ENCODE measurements at regions not wholly inside any gene's neighbourhood (a gene's known extent, or its start where the extent isn't known, plus 50 kb on each side); places are given as distances from the start of the nearest gene placed in this dataset.
"Not testable (repeated sequence)": the region's sequence is repeated elsewhere in the genome, so short reads cannot be mapped to it uniquely, and the experiment has no call there.

DNA sequence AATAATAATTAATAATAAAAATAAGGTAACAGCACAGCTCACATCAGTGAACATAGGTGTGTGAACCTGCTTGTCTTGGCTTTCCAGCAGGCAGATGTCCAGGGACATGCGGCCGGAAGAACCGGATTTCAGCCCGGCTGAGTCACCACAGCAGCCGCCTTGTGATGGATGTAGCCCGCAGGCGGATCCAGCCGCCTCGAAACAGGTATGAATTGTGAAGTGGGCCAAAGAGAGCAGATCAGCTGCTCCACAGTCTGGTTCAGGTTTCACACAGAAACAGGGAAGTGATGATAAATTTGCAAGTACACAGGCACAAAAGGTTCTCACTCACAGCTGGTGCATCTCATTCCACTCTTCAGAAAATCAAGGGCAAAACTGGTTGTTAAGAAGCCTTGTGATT lies 55.1 kb downstream of the ID4 start:
- DNase-seq, result peak; percentile 61 to 91 (median 86)

DNA sequence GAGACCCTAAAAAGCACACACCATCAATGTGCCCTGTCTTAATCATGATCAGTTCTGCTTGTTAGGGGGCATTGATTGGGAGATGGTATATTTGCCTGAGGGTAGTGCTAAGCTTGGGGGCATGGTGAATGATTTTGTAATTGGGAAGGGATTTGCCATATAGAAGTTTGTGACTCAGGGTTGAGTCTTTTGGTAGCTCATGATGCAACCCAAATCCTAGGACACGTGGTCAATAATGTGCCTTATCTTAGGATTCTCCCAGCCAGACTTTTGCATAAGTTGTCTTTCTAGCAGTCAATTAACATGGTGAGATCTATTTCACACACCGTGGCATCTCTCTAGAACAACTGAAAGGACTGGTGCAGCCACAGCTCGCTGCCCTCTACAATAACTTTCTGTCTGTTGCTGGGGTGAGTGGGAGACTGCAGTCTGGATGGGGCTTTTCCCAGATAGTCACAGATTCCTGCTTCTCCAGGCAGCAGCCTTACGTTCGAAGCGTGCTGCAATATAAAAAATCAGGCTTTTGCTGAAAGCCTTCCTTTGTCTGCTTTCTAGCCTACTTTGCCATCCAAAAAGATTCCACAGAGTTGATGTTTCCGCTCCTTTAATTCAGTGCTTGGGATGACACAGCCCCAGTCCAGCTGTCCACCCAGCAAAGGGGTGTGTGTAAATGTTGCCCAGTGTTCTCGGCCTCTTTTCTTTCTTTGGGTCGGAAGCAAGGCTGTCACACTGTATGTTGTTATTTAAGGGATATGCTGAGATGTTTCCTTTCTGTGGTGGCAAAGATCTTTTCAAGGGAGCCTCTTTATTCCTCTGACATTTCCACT lies 58.9 kb downstream of the ID4 start:
- no peak for DNase-seq

DNA sequence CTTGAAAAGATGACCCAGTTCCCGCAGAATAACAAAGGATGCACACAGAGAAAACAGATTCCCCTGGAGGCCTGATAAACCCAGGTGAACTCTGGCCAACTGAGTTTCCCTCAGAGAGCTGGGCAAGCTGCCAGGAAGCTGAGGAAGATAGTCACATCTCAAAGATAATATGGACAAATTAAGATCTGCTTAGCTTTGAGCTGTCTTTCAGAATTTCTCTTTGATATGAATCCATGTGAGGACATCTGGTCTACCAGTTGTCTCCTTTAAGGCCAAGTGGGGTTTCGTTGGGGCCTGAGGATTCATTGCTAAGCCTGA lies 59.5 kb downstream of the ID4 start:
- DNase-seq, result peak in 2 of 3 experiments; percentile 6 to 39

DNA sequence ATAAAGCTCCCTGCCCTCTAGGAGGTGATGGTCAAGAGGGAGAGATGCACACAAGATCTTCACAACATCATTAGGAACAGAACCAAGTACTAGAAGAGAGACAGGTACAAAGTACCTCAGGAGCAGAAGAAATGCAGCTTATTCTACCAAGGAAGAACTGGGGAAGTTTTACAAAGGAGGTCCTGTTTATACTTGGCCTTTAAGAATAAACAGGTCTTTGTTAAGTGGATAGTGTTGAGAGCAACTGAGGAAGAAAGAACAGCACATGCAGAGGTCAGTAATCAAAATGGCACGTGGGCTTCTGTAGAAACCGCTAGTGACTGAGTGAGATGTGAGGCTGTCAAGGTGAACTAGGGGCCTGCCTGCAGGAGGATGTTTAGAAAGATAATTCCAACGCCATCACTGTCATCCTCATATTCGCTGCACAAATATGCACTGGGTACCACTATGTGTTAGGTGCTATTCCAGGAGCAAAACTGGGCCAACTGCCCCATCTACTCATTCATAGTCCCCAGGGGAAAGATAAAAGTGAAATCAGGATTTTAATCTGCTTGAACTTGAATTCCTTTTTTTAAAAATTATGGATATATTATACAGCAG lies 61.1 kb downstream of the ID4 start:
- DNase-seq, result no peak

DNA sequence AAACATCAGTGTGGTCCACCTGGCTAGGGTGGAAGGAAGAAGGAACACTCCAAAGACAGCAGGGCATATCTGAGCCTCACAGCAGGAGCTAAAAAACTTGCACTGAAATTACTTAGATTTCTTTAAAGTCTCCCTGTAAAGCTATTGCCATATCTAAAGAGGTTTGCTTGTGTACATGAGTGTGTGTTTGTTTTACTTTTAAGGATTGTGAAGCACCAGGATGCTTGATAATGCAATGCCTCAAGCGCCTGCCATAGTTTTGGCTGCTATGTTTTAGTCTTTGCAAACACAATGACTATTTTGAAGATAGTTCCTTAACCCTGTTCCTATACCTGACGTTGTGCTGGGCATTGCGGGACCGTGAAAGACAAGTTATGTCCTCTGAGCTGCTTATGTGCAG lies 65.0 kb downstream of the ID4 start:
- DNase-seq, result no peak

DNA sequence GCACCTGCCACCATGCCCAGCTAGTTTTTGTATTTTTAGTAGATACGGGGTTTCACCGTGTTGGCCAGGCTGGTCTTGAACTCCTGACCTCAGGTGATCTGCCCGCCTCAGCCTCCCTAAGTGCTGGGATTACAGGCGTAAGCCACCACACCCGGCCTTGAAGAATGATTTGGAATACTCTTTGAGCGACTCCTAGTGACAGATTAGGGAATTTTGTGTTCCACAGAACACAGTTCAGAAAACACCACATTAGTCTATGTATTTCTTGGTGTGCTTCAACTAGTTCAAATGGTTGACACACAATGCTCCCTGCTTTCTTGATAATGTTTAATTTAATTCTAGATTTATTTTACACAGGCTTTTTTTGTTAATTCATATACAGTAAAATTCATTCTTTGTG lies 67.2 kb downstream of the ID4 start:
- not testable (repeated sequence) for DNase-seq

DNA sequence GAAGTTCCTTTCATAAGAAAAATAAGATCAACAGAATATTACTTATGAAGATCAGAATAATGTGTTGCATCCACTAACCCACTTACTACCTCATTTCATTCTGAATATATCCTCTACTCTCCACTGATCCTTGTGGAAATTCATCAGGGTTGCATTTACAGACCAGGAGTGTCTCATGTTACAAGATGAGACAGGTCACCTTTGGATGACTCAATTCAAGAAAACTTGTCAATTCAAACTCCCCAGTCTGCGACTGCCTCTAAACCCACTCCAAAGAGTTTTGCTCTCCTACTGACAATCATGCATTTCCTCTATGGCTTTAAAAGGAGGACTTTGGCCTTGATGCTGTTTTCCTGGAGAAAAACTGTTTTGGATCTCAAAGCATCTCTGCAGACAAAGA lies 68.4 kb downstream of the ID4 start:
- peak in 1 of 3 experiments; percentile 11 for DNase-seq

DNA sequence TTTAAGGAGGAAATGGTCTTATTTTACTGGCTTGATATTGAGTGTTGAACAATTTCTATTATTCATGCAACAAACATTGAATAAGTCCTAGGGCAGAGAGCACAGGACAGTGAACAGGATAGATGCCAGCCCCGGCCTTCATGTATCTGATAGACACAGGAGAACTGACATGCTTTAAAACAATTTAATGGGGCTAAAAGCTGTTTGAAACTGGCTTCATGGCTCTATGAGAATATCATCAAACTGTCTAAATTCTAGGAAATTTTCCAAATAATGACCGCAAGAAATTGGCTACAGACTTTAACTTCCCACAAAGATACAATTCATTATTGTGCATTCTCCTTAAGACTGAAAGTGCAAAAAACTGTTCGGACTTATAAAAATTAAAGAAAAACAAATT lies 69.0 kb downstream of the ID4 start:
- no peak for DNase-seq

DNA sequence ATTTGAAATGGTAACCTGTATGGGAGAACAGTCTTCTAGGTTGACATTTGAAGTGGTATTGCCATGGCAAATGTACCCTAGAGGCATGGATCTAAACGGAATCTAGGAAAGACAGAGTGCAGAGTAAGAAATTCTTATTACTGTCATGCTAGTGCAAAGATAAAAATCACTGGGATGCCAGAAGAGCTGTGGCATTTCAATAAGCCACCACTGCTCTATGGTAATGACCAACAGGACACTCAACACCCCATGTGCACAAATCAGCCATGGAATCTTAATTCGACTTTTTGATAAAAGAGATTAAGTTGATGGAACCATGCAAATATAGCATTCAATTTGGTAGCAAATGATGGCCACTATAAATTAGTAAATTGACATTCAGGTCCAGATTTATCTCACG lies 74.1 kb downstream of the ID4 start:
- DNase-seq, result no peak

DNA sequence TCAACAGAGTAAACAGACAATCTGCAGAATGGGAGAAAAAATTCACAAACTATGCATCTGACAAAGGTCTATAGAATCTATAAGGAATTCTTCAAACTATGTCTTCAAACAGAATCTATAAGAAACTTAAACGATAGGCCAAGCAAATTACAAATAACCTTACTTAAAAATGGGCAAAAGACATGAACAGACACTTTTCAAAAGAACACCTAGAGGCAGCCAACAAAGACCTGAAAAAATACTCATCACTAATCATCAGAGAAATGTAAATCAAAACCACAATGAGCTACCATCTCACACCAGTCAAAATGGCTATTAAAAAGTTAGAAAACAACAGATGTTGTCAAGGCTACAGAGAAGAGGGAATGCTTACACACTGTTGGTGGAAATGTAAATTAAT lies 81.3 kb downstream of the ID4 start:
- DNase-seq, result no peak

DNA sequence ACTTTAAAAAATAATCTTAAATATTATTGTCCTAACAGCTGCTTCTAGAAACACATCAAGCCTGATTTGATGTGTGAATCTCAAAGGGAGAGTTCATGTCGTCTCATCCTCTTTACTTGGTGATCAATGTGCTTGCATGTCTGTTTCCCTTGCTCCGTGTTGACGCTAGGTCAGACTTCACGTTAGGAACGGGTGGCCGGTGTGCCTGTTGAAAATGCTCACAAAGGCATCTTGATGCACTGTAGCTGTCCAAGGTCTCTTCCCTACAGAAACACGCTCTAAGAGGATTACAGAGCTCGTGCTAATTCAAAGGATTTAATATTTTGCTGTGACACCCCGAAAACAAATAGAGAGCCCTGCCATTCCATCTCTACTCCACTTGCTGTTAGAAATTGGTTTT lies 84.6 kb downstream of the ID4 start:
- no peak for DNase-seq

DNA sequence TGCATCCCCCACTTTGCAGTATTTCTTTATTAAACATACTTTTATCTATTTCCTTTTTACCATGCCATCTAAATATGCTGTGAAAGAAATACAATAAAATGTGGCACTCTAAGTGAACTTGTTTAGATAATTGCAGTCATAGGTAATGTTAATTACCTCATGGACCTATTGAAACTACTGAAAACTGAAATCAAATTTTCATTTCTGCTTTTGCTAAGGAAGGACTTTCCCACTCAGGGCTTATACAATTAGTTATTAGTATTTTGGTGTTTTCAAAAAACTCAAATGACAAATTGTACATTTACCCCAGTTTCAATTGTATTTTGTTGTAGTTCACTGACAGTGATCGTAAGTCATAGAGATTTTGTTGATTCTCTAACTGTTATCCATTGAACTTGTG lies 88.4 kb downstream of the ID4 start:
- DNase-seq, result no peak

DNA sequence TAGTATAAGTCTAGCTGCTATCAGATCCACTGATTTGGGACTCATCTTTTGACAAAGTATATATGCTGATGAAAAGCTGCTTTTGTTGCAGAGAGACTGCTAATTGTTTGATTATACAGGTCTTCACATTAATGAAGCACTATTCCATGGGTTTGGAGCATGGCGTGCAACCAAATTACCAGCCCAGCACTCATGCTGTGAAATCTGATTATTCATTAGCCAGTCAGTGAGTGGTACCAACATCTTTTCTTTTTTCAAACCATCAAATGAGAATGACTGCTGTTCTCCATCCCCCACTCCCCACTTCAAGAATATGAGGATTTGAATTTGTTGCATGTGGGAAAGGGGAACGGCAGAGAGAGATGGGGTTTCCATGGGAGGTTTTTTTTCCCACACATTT lies 91.3 kb downstream of the ID4 start:
- DNase-seq, result no peak

DNA sequence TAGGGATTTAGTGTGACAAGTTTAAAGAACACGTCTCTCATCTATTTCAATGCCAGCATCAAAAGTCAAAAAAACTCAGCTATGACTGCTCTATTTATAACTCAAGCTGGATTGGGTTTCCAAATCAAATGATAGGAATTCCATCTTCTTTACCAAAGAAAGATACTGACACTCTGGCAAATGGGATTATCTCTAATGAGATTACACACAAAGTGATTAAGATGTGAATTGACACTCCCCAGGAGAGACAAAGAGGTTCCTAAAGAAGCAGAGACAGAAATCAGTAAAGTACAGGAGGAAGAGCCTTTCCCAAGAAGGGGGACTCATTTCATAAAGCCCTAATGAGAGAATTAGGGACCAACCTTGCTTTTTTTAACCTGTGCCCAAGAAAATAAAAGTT lies 92.1 kb downstream of the ID4 start:
- DNase-seq, result no peak

DNA sequence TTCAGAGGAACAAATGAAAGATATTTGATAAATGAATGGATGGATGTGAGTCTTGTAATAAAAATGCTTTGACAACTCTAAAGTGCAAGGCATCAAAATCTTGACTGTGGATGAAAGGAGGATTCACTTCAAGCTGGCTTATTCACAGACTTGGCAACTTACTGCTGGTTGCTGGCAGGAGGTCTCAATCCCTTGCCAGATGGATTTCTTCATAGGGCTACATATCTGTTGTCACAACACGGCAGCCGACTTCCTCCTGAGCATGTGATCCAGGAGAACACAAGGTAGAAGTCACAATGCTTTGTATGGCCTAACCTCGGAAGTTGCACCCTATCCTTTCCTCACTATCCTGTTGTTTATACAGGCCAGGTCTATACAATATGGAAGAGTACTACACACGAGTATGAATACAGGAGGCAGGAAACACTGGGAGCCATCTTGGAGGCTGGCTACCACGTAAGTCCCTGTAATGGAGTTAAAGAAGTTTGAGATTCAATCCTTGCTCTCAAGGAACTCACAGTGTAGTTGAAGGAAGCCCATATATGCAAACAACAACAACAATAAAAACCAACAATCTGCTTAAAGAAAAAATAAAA lies 97.9 kb downstream of the ID4 start:
- DNase-seq, result no peak

DNA sequence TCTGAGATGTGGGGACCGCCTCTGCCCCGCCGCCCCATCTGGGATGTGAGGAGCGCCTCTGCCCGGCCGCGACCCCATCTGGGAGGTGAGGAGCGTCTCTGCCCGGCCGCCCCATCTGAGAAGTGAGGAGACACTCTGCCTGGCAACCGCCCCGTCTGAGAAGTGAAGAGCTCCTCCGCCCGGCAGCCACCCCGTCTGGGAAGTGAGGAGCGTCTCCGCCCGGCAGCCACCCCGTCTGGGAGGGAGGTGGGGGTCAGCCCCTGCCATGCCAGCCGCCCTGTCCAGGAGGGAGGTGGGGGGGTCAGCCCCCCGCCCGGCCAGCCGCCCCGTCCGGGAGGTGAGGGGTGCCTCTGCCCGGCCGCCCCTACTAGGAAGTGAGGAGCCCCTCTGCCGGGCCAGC lies 102.2 kb downstream of the ID4 start:
- not testable (repeated sequence) for DNase-seq

DNA sequence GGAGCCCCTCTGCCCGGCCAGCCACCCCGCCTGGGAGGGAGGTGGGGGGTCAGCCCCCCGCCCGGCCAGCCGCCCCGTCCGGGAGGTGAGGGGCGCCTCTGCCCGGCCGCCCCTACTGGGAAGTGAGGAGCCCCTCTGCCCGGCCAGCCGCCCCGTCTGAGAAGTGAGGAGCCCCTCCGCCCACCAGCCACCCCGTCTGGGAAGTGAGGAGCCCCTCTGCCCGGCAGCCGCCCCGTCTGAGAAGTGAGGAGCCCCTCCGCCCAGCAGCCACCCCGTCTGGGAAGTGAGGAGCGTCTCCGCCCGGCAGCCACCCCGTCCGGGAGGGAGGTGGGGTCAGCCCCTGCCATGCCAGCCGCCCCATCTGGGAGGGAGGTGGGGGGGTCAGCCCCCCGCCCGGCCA lies 102.8 kb downstream of the ID4 start:
- not testable (repeated sequence) for DNase-seq

DNA sequence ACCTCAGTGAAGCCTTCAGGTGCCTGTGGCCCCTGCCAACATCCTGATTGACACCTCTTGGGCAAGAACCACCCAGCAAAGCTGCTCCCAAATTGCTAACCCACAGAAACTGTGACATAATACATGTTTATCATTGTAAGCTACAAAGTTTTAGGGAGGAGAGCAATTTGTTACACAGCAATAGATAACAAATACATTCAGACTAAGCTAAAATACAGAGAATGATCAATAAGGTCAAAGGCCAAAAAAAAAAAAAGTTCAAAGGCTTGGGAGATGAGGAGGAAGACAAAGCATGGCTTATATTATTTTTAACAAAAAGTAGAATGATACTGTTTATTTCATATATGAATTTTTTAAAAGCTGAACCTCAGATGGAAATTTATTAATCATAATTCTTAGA lies 105.9 kb downstream of the ID4 start:
- DNase-seq, result no peak

DNA sequence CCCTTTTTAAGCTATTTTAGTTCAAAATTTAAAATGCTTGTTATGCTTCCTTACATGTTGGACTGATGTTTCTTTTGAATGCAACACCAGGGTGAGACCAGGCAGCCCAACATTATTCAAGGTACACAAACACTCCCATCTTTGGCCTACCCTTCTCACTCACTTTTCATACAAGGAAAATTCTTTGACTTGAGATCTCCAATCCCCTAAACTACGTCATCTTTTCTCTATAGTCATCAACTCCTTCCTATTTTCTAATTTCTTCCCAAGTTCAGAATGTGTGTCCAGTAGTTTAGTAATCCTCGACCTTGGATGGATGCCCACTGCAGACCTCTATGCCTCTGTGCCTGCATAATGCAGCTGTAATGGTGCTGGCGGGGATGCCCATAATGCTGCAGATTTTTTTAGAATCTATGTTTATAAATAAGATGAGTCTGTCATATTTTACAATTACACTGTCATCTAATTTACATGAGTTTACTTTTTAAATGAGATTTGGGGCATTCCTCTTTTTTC lies 108.7 kb downstream of the ID4 start:
- DNase-seq, result no peak

DNA sequence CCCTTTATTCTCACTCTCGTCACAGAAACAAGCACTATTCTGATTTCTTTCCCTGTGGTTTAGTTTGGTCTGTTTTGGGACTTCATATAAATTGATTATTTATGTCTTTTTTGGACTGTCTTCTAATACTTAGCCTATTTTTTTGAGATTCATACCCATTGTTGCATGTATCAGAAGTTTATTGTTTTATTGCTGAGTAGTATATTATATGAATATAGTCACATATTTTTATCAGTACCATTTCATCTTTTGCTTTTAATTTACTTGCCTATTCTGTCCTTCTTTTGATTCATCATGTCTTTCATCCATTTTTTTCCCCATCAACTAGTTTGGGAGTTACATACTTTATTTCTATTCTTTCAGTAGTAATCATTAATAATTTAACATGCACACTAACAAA lies 112.0 kb downstream of the ID4 start:
- DNase-seq, result no peak

DNA sequence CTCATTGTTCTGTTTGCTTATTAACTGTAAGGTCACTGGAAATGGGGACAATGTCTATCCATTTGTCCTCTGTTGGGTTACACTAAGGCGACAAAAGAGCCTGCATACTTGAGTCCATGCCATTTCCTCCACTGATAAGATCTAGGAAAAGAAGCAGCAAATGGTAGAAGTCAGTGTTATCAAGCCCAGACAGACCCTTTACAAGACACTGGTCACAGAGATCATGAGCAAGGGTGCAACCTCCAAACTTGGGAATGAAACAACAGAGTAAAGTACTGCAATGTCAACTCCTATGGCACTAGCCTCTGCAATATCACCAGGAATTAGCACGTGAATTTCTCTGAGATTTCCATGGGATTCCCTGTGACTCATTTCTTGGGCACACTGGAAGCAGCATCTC lies 126.9 kb downstream of the ID4 start:
- DNase-seq, result no peak

DNA sequence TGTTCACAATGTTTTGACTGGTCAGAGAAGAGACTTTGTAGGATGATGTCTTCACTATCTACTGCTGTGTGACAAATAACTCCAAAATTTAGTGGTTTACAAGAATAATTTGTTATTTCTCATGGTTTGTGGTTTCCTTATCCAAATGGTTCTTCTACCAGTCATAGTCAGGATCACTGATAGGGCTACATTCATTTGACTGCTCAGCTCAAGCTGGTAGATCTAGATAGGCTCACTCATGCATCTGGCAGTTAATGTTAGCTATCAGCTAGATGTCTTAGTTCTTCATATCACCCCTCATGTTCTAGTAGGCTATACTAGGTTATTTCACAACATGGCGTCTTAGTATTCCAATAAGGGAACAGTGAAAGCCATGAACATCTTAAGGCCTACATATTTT lies 131.0 kb downstream of the ID4 start:
- DNase-seq, result no peak

DNA sequence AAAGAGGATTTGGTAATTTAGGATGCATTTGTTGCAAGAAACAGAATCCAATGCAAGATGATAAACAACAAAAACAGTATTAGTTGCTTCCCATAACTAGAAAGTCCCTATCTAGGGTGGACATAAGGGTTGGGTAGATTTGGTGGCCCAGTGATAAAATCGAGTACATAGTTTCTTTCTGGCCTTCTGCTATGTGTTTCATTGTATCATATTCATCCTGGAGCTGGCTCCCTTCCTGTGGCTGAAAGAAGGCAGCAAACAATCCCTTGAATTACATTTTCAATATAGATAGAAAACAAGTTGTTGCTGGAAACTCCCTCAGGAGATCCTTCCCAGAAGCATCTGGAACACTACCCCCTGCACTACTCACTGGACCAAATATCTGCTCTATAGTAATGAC lies 135.1 kb downstream of the ID4 start:
- DNase-seq, result no peak

DNA sequence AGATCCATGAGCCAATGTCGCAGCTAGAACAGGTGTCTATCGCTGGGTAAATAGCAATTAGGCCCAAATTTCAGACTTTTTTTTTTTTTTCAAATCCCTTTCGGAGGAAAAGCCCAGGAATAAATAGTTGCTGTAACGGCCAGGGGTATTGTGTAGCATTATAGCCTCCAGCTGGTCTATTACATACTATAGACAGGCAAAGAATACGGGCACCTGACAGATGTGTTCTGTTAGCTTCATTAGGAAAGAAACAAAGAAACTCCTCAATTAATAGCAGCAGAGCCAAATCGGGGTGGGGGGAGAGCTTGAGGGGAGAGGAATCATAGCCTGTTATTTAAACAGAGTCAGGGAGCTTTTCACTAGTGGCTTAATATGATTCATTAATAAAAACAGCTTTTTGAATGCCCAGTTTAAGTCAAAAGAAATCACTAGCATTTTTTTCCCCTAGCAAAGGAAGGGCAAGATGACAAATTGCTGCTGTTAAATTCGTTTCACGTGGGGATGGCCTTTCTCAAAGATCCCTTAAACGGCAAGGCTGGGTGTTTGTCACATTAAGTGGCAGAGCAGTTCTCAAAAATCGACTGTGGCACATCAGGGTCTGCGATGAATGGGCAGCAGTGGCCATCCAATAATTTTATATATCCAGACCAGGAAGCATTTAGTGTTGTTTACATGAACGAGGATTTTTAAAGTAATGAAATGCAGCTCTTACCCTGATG lies 139.4 kb downstream of the ID4 start:
- peak in 2 of 3 experiments; percentile 86 to 97 for DNase-seq

Measured in NCI-H1417 (cell line).